Activated T-cell treated with anti-CD3 and anti-CD28 coated beads for 4 hours (primary cell): ENCODE measurements at regions not wholly inside any gene's neighbourhood (a gene's known extent, or its start where the extent isn't known, plus 50 kb on each side); places are given as distances from the start of the nearest gene placed in this dataset.

Experiments used
- DNase-seq: peaks from one replicate; pipeline ENCODE4 v3.0.0-alpha.2; 2020

GRCh38 chr1:244352156-244352830, 99.4 kb downstream of the ADSS2 start:
- DNase-seq: no peak

DNA sequence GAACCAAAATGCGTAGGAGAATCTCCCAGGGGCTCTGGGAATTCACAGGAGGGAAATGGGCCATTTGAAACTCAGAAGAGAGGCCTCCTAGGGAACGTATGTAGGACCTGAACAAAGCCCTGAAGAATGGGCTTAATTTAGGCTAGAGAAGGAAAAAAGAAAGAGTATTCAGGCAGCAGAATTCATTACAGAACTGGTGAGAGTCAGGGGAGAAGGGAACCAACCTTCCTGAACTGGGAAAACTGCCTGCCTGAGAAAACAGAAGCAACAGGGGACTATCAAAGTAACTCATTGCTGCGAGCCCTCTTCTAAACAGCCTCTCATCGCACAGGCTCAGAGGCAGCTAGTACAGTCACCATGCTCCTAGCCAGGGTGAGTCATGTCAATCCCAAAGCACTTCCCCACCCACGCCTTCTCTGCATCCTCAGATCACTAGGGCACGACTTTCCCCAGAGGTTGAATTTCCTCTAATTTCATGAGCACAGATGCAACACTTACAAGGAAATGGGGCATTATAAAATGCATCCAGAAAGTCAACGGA, 98.1 kb downstream of the ADSS2 start:
- DNase-seq: no peak

- no peak for DNase-seq
Observed at GRCh38 chr1:244354810-244355278, 96.9 kb downstream of the ADSS2 start.

DNA sequence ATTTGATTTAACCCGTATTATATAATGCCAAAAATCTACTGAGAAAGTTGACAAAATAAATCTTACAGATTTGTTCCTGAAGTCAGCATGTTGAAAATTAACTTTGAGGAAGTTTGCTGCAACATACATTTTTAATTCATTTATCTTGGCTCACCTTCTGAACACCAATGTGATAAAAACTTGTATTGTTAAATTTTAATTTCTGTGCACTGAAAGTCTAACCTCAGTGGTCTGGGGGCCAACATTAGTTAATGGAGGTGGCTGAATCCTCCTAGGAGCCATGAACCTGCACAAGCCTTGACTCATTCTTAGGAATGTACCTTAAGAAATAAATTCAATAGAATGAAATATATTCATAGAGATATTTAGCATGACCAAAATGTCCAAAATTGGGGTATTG, 95.3 kb downstream of the ADSS2 start:
- no peak for DNase-seq
